GM12878 (cell line): ENCODE measurements at regions not wholly inside any gene's neighbourhood (a gene's known extent, or its start where the extent isn't known, plus 50 kb on each side); places are given as distances from the start of the nearest gene placed in this dataset.

Experiments
- ATAC-seq: fragments of 200-7000 bp; cut with Tn5 transposase; 3 replicates; pipeline ENCODE4 v1.9.1; 2020; ENCODE audit warnings: mild to moderate bottlenecking, moderate library complexity
- BruUV-seq: library from RNA; stranded (reverse); fragments of 400-500 nt; replicated peaks from 2 replicates; lab custom pipeline; 2021; lab: Mats Ljungman, UMichigan
- CTCF ChIA-PET: fragments of 300-600 bp; sonication (Branson Sonifier 250); formaldehyde crosslinking; extraction: SDS; loops from one replicate; lab custom pipeline; 2021; ENCODE audit warnings: inconsistent platforms; lab: Yijun Ruan, JAX
- POLR2A ChIA-PET: fragments of 350-600 bp; formaldehyde crosslinking; extraction: SDS; loops from one replicate; lab custom pipeline; 2021; ENCODE audit warnings: inconsistent platforms; lab: Charles Lee
- RAD21 ChIA-PET: fragments of 300-600 bp; sonication (Branson Sonifier 250); formaldehyde crosslinking; loops from one replicate; lab custom pipeline; 2023; ENCODE audit warnings: antibody characterized with exemption; ENCODE audit not compliant: unreplicated experiment; lab: Charles Lee
- SMC1A ChIA-PET: fragments of 300-600 bp; sonication (Branson Sonifier 250); formaldehyde crosslinking; loops from one replicate; lab custom pipeline; 2023; ENCODE audit not compliant: unreplicated experiment, uncharacterized antibody; lab: Charles Lee
- DNase-seq: peaks from one replicate; pipeline ENCODE4 v3.0.0-alpha.2; 2011; ENCODE audit warnings: low read depth, low spot score
- FAIRE-seq: peaks from 3 replicates; lab custom pipeline; 2011; peaks lifted over from hg19 to GRCh38; lab: Jason Lieb, UNC
- H2AFZ ChIP-seq: 2 replicates; pipeline ENCODE4 v1.6.0; 2011; ENCODE audit warnings: low read depth, low read length, control low read depth; ENCODE audit not compliant: control insufficient read depth
- H3K27ac ChIP-seq: 2 replicates; pipeline ENCODE4 v1.5.1; 2011; ENCODE audit warnings: control low read depth; ENCODE audit not compliant: control insufficient read depth, insufficient read depth
- H3K27me3 ChIP-seq, 2 experiments: replicated peaks in 1 of 2; 2 replicates each; pipeline versions ENCODE4 v1.6.0 to v1.6.1; 2011; ENCODE audit warnings: low read length in 1 of 2; ENCODE audit not compliant: control insufficient read depth in 2 of 2, insufficient read depth in 2 of 2
- H3K36me3 ChIP-seq, 2 experiments: 2 replicates each; pipeline ENCODE4 v1.5.1; 2011; ENCODE audit warnings: low read length in 1 of 2; ENCODE audit not compliant: control insufficient read depth in 2 of 2, insufficient read depth in 2 of 2
- H3K4me1 ChIP-seq: 2 replicates; pipeline ENCODE4 v1.6.1; 2011; ENCODE audit warnings: mild to moderate bottlenecking, low read length, moderate library complexity, mixed read lengths; ENCODE audit not compliant: control insufficient read depth, insufficient read depth
- H3K4me2 ChIP-seq: 2 replicates; pipeline ENCODE4 v1.6.0; 2011; ENCODE audit warnings: control low read depth; ENCODE audit not compliant: control insufficient read depth, insufficient read depth
- H3K4me3 ChIP-seq: fragments of 200-600 bp; sonication (generic); 2 replicates; pipeline ENCODE4 v1.5.1; 2016
- H3K79me2 ChIP-seq: 2 replicates; pipeline ENCODE4 v1.6.0; 2011; ENCODE audit warnings: low read length; ENCODE audit not compliant: control insufficient read depth, insufficient read depth
- H3K9ac ChIP-seq: 2 replicates; pipeline ENCODE4 v1.8.0; 2011; ENCODE audit warnings: low read length, control low read depth, mixed read lengths; ENCODE audit not compliant: control insufficient read depth, insufficient read depth
- H3K9me3 ChIP-seq: replicated peaks from 3 replicates; pipeline ENCODE4 v1.5.1; 2011; ENCODE audit warnings: mild to moderate bottlenecking, low read length; ENCODE audit not compliant: control insufficient read depth, insufficient read depth
- H4K20me1 ChIP-seq: 2 replicates; pipeline ENCODE4 v1.6.0; 2011; ENCODE audit not compliant: control insufficient read depth, insufficient read depth
- CHD4 ChIP-seq: fragments of 200-600 bp; sonication (generic); IDR thresholded peaks from 2 replicates; pipeline ENCODE4 v1.6.1; 2016; ENCODE audit warnings: mild to moderate bottlenecking
- FOXK2 ChIP-seq: fragments of 450-650 bp; IDR thresholded peaks from 2 replicates; pipeline ENCODE4 v1.6.1; 2017; ENCODE audit warnings: mild to moderate bottlenecking, moderate library complexity
- GABPA ChIP-seq: IDR thresholded peaks from 2 replicates; pipeline ENCODE4 v1.6.1; 2014; ENCODE audit warnings: antibody characterized with exemption, low read depth, mild to moderate bottlenecking, inconsistent platforms
- HDAC2 ChIP-seq: fragments of 200-600 bp; sonication (generic); IDR thresholded peaks from 2 replicates; pipeline ENCODE4 v1.6.1; 2017
- MLLT1 ChIP-seq: fragments of 450-650 bp; IDR thresholded peaks from 2 replicates; pipeline ENCODE4 v1.6.1; 2016; ENCODE audit warnings: mild to moderate bottlenecking
- PRDM15 ChIP-seq: fragments of 450-650 bp; formaldehyde crosslinking; IDR thresholded peaks from 2 replicates; pipeline ENCODE4 v1.4.0; 2020; ENCODE audit warnings: mild to moderate bottlenecking, moderate library complexity
- RCOR1 ChIP-seq: conservative IDR thresholded peaks from 2 replicates; pipeline ENCODE4 v1.6.1; 2012; ENCODE audit warnings: low read depth, low read length, improper control_type of control experiment
- SUZ12 ChIP-seq: fragments of 200-600 bp; sonication (generic); IDR thresholded peaks from one replicate; pipeline ENCODE4 v1.6.1; 2018; ENCODE audit warnings: antibody characterized with exemption, mild to moderate bottlenecking; ENCODE audit not compliant: unreplicated experiment
- YY1 ChIP-seq: IDR thresholded peaks from 2 replicates; pipeline ENCODE4 v1.6.1; 2011; ENCODE audit warnings: low read depth, mild to moderate bottlenecking, low read length
- ZNF274 ChIP-seq: IDR thresholded peaks from one replicate; pipeline ENCODE4 v1.8.0; 2011; ENCODE audit not compliant: insufficient read length, insufficient read depth
- WGBS: methylation state at CpG from one replicate; pipeline ENCODE4 v1.1.6; 2016; ENCODE audit warnings: low lambda C conversion rate; ENCODE audit not compliant: insufficient replicate concordance, insufficient coverage; ENCODE audit errors: missing lambda C conversion rate; 5-methylcytosine and 5-hydroxymethylcytosine counted together
- in situ Hi-C: fragments of 300-500 bp; cut with MboI; formaldehyde crosslinking; loops from 9 replicates; pipeline ENCODE4 v1.14.3; 2018; ENCODE audit warnings: mixed read lengths
- intact Hi-C: fragments of 100-400 bp; cut with micrococcal nuclease; formaldehyde crosslinking; loops from one replicate; pipeline ENCODE4 v1.14.2; 2022; ENCODE audit not compliant: unreplicated experiment

DNA sequence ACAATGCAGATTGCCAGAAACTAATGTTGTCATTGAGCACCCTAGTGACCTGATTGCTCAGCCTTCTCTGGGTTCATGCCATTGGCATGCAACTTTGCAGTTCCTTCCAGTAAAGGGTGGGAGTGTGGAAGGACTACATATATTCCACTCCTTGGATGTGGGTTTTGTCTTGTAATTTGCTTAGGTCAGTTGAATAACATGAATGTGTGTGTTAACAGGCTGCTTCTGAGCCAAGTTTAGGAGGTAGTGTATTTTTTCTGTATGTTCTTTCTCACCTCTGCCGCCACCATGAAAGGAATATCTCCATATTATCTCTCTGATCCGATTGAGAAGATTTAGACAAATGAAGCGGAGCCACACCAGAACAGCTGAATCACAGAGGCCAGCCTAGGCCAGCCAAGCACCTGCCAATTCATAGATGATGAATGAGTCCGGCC is 1929.6 kb upstream of the CDH6 start:
- intact Hi-C loops: no loop called here
- ChIA-PET RAD21 (no interaction called here), POLR2A (no interaction called here), CTCF (no interaction called here), SMC1A (no interaction called here)
- H3K4me3 ChIP-seq: no peak overlapping the region
- in situ Hi-C loops: no loop called here
- no peak for DNase-seq
- H3K9me3 ChIP-seq: no peaks in the 10 kb centered on the region
- H4K20me1 ChIP-seq: no peaks in the 10 kb centered on the region
- H3K4me2 ChIP-seq: no peak overlapping the region
- no peak for ATAC-seq
- 19% methylated on average over 4 of the region's 4 CpGs for WGBS
- H2AFZ ChIP-seq: no peak overlapping the region
- BruUV-seq: no TSS peak
- no peaks in the 10 kb centered on the region for H3K4me1 ChIP-seq
- H3K36me3 ChIP-seq: no peaks in the 10 kb centered on the region
- no peak overlapping the region for H3K9ac ChIP-seq
- no peaks in the 10 kb centered on the region for H3K27me3 ChIP-seq
- H3K79me2 ChIP-seq: no peaks in the 10 kb centered on the region
- no peak for TF ChIP-seq SUZ12
- TF ChIP-seq YY1: no peak
- TF ChIP-seq FOXK2: no peak
- FAIRE-seq: no peak
- H3K27ac ChIP-seq: no peak overlapping the region

- no peak for DNase-seq
- RAD21 ChIA-PET: no interaction called here
- no peaks in the 10 kb centered on the region for H3K27me3 ChIP-seq
- H3K9me3 ChIP-seq: no peaks in the 10 kb centered on the region
- no peak for TF ChIP-seq MLLT1
- TF ChIP-seq ZNF274: no peak
- no peak for TF ChIP-seq HDAC2
- TF ChIP-seq PRDM15 (CRISPR knock-in tag): no peak
- TF ChIP-seq CHD4: no peak
- TF ChIP-seq RCOR1: no peak
- TF ChIP-seq GABPA: no peak
- TF ChIP-seq, all 136 proteins: peak for 0
- no peak for FAIRE-seq
- Histone ChIP-seq H3K79me2 (no peaks in the 10 kb centered on the region), H3K36me3 (no peaks in the 10 kb centered on the region), H3K9ac (no peak overlapping the region), H2AFZ (no peak overlapping the region), H3K4me2 (no peak overlapping the region), H3K4me1 (no peaks in the 10 kb centered on the region), H4K20me1 (no peaks in the 10 kb centered on the region), H3K27ac (no peak overlapping the region), H3K4me3 (no peak overlapping the region)
- intact Hi-C loops: no loop called here
- ChIA-PET POLR2A (no interaction called here), SMC1A (no interaction called here), CTCF (no interaction called here)
- no peak for ATAC-seq
- BruUV-seq: no TSS peak
- in situ Hi-C loops: no loop called here
- WGBS: 32% methylated on average over 3 of the region's 3 CpGs
Observed at GRCh38 chr5:29262339-29263123, 1931.0 kb upstream of the CDH6 start.
